Neural cell (in vitro differentiated cells): ENCODE measurements at regions not wholly inside any gene's neighbourhood (a gene's known extent, or its start where the extent isn't known, plus 50 kb on each side); places are given as distances from the start of the nearest gene placed in this dataset.

ENCODE experiments used
- EZH2 ChIP-seq: fragments of 200-600, 300-800 bp; shearing (Covaris generic), sonication (generic); IDR thresholded peaks from 2 replicates; pipeline ENCODE4 v1.6.1; 2014; ENCODE audit warnings: antibody characterized with exemption, low read length, borderline replicate concordance, mild to moderate bottlenecking; ENCODE audit not compliant: insufficient read depth, poor library complexity, severe bottlenecking
- POLR2AphosphoS5 ChIP-seq: IDR thresholded peaks from 2 replicates; pipeline ENCODE4 v1.6.1; 2012
- RAD21 ChIP-seq: fragments of 450-650 bp; conservative IDR thresholded peaks from 2 replicates; pipeline ENCODE4 v1.6.1; 2014; ENCODE audit warnings: antibody characterized with exemption, mild to moderate bottlenecking, moderate library complexity
- TAF1 ChIP-seq: IDR thresholded peaks from 2 replicates; pipeline ENCODE4 v1.6.1; 2012; ENCODE audit warnings: low read depth
- TF ChIP-seq, protein P1 (sequence below): fragments of 450-650 bp; IDR thresholded peaks from 2 replicates; pipeline ENCODE4 v1.5.1; 2014; ENCODE audit warnings: antibody characterized with exemption, mild to moderate bottlenecking, moderate library complexity; ENCODE audit not compliant: poor library complexity, severe bottlenecking

DNA sequence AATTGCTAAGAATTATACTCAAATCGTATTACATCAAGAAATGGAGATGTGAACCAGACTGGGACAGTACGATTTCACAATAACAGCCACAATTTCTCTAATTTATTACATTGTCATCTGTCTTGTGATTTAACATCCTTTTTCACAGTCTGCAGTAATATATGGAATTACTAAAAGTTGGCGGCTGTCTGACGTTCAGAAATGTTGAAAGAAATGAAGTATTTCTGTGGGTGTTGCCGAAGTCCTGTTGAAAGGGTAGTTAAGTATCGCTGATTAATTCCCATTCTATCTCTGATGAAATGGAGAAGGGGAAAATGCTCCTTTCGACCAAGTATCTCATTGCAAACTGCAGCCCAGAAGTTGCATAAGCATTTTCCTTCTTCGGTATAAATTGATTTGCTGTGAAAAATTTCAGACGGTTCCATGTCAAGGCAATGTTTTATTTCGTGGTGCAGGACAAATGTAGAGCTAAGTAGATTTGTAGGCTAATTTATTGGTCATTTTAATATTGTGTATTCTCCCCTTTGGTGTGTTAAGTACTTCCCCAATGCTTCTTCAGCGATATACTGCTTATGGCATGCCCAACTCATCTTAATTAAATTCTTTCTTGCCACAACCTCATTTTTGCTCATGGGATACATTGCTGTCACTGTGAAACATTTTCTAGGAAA, 775.2 kb upstream of the RBFOX1 start:
- TF ChIP-seq POLR2AphosphoS5 = no peak
- TF ChIP-seq, protein P1, sequence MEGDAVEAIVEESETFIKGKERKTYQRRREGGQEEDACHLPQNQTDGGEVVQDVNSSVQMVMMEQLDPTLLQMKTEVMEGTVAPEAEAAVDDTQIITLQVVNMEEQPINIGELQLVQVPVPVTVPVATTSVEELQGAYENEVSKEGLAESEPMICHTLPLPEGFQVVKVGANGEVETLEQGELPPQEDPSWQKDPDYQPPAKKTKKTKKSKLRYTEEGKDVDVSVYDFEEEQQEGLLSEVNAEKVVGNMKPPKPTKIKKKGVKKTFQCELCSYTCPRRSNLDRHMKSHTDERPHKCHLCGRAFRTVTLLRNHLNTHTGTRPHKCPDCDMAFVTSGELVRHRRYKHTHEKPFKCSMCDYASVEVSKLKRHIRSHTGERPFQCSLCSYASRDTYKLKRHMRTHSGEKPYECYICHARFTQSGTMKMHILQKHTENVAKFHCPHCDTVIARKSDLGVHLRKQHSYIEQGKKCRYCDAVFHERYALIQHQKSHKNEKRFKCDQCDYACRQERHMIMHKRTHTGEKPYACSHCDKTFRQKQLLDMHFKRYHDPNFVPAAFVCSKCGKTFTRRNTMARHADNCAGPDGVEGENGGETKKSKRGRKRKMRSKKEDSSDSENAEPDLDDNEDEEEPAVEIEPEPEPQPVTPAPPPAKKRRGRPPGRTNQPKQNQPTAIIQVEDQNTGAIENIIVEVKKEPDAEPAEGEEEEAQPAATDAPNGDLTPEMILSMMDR = no peak
- no peak for TF ChIP-seq TAF1
- TF ChIP-seq EZH2 = no peak
- TF ChIP-seq RAD21 = no peak
